HepG2 (cell line): ENCODE measurements at regions not wholly inside any gene's neighbourhood (a gene's known extent, or its start where the extent isn't known, plus 50 kb on each side); places are given as distances from the start of the nearest gene placed in this dataset.

ENCODE experiments used
- EZH2 ChIP-seq: conservative IDR thresholded peaks from 2 replicates; pipeline ENCODE4 v1.6.1; 2012; ENCODE audit warnings: mild to moderate bottlenecking, low read depth, low read length, moderate library complexity
- ZBTB7A ChIP-seq: sonication (generic); formaldehyde crosslinking; IDR thresholded peaks from 2 replicates; pipeline ENCODE4 v1.8.0; 2022; ENCODE audit warnings: mild to moderate bottlenecking, missing genetic modification reagents

DNA sequence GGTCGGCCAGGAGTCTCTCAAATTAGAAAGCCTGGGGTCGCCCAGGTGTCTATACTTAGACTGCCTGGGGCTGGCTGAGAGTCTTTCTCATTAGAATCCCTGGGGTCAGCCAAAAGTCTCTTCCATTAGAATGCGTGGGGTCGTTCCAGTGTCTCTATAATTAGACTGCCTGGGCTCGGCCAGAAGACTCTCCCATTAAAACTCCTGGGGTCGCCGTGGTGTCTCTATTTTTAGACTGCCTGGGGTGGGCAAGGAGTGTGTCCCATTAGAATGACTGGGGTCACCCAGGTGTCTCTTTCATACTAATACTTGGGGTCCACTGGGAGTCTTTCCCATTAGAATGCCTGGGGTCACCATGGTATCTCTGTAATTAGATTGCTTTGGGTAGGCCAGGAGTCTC lies 2227.7 kb downstream of the TP53TG3F start:
- TF ChIP-seq ZBTB7A (no peak), EZH2 (no peak)
